Type B pancreatic cell (in vitro differentiated cells): ENCODE measurements at regions not wholly inside any gene's neighbourhood (a gene's known extent, or its start where the extent isn't known, plus 50 kb on each side); places are given as distances from the start of the nearest gene placed in this dataset.
"Not testable (repeated sequence)": the region's sequence is repeated elsewhere in the genome, so short reads cannot be mapped to it uniquely, and the experiment has no call there.

Experiments
- DNase-seq: peaks from one replicate; pipeline ENCODE4 v3.0.0; 2021; ENCODE audit warnings: mixed read lengths; ENCODE audit not compliant: unreplicated experiment; ENCODE audit errors: extremely low spot score
- H3K27ac Mint-ChIP-seq: 2 replicates; pipeline ENCODE4 v1.8.0; 2021; ENCODE audit warnings: mild to moderate bottlenecking, mixed read lengths
- H3K27me3 Mint-ChIP-seq: 2 replicates; pipeline ENCODE4 v1.8.0; 2021; ENCODE audit warnings: mixed read lengths
- H3K36me3 Mint-ChIP-seq: 2 replicates; pipeline ENCODE4 v1.8.0; 2021; ENCODE audit warnings: mixed read lengths
- H3K4me1 Mint-ChIP-seq: one replicate; pipeline ENCODE4 v1.8.0; 2021; ENCODE audit warnings: mixed read lengths; ENCODE audit not compliant: unreplicated experiment
- H3K4me3 Mint-ChIP-seq: 2 replicates; pipeline ENCODE4 v1.8.0; 2021; ENCODE audit warnings: mild to moderate bottlenecking, mixed read lengths
- H3K9me3 Mint-ChIP-seq: 2 replicates; pipeline ENCODE4 v1.8.0; 2021; ENCODE audit warnings: mixed read lengths
- CTCF ChIP-seq: fragments of 200-600 bp; sonication (generic); conservative IDR thresholded peaks from 2 replicates; pipeline ENCODE4 v1.5.0; 2021; ENCODE audit warnings: antibody characterized with exemption, mild to moderate bottlenecking

- H3K4me3 Mint-ChIP-seq, result no peak overlapping the region
- no peaks in the 10 kb centered on the region for H3K36me3 Mint-ChIP-seq
- TF ChIP-seq CTCF, result peak; percentile 46
- peaks cover 8% of the 10 kb centered on the region for H3K4me1 Mint-ChIP-seq
- H3K27me3 Mint-ChIP-seq, result no peaks in the 10 kb centered on the region
- DNase-seq, result no peak
- H3K9me3 Mint-ChIP-seq, result no peaks in the 10 kb centered on the region
- H3K27ac Mint-ChIP-seq, result no peak overlapping the region
These were observed 458.8 kb downstream of the TMEM232 start for GRCh38 chr5:110267714-110268113.

DNA sequence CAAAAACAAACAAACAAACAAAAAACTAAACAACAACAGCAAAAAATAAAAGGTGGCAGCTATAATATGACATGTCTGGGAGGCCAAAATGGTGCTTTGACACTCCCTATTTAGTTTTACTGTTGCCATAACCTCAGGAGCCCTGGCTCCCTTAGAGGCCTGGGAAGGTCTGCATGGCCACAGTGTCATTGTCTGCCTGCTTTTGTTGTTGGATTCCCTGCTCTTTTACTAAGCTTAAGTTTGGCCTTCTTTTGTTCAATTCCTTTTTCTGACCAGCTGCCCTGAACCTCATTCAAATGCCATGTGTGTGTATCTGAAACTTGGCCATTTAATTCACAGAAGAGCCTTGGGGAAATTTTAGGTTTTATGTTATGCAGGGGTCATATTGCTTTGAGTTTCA, 458.2 kb downstream of the TMEM232 start:
- H3K4me3 Mint-ChIP-seq, result no peak overlapping the region
- H3K4me1 Mint-ChIP-seq, result peaks cover 8% of the 10 kb centered on the region
- TF ChIP-seq CTCF, result no peak
- H3K27me3 Mint-ChIP-seq, result no peaks in the 10 kb centered on the region
- no peaks in the 10 kb centered on the region for H3K36me3 Mint-ChIP-seq
- H3K9me3 Mint-ChIP-seq, result no peaks in the 10 kb centered on the region
- DNase-seq, result no peak
- no peak overlapping the region for H3K27ac Mint-ChIP-seq

DNA sequence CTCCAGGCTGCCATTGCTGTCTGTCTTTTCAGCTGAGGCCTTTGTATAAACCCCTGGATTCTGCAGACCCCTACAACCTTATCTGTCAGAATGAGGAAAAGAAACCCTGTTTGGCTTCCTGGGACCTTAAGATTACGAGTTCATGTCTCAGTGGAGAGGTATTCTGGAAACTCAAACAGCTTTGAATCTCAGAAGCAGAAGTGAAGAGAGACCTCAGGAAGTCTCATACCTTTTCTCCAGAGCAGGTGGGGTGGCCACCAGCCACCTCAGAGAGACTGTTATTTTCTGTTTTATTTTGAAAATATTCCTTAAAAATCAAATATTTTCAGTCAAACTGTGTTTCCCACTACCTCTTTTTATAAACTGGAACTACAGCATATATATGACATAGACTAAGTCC, 457.5 kb downstream of the TMEM232 start:
- Mint-ChIP-seq H3K36me3 (no peaks in the 10 kb centered on the region), H3K27me3 (no peaks in the 10 kb centered on the region), H3K9me3 (no peaks in the 10 kb centered on the region), H3K4me3 (no peak overlapping the region), H3K4me1 (peaks cover 8% of the 10 kb centered on the region), H3K27ac (no peak overlapping the region)
- no peak for DNase-seq
- no peak for TF ChIP-seq CTCF

- no peak for TF ChIP-seq CTCF
- Mint-ChIP-seq H3K9me3 (no peaks in the 10 kb centered on the region), H3K27ac (no peak overlapping the region), H3K4me3 (no peak overlapping the region), H3K36me3 (no peaks in the 10 kb centered on the region), H3K27me3 (no peaks in the 10 kb centered on the region), H3K4me1 (peaks cover 8% of the 10 kb centered on the region)
- no peak for DNase-seq
These were observed 456.9 kb downstream of the TMEM232 start for GRCh38 chr5:110269478-110270142.

DNA sequence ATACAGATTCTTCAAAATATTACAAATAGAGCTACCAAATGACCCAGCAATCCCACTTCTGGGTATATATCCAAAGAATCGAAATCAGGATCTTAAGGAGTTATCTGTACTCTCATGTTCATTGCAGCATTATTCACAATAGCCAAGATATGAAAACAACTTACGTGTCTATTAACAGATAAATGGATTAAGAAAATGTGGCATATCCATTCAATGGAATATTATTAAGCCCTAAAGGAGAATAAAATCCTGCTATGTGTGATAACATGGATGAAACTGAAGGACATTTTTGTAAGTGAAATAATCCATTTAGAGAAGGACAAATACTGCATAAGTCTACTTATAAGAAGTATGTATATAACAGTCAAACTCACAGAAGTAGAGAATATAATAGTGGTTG, 450.6 kb downstream of the TMEM232 start:
- H3K4me3 Mint-ChIP-seq, result no peak overlapping the region
- no peak for TF ChIP-seq CTCF
- no peaks in the 10 kb centered on the region for H3K27me3 Mint-ChIP-seq
- no peaks in the 10 kb centered on the region for H3K4me1 Mint-ChIP-seq
- no peak for DNase-seq
- H3K36me3 Mint-ChIP-seq, result no peaks in the 10 kb centered on the region
- H3K9me3 Mint-ChIP-seq, result peaks cover 5% of the 10 kb centered on the region
- H3K27ac Mint-ChIP-seq, result no peak overlapping the region

GRCh38 chr5:110278449-110278848, 448.0 kb downstream of the TMEM232 start:
- not testable (repeated sequence) for H3K36me3 Mint-ChIP-seq, H3K4me3 Mint-ChIP-seq, DNase-seq, H3K9me3 Mint-ChIP-seq, H3K4me1 Mint-ChIP-seq, H3K27ac Mint-ChIP-seq, H3K27me3 Mint-ChIP-seq

DNA sequence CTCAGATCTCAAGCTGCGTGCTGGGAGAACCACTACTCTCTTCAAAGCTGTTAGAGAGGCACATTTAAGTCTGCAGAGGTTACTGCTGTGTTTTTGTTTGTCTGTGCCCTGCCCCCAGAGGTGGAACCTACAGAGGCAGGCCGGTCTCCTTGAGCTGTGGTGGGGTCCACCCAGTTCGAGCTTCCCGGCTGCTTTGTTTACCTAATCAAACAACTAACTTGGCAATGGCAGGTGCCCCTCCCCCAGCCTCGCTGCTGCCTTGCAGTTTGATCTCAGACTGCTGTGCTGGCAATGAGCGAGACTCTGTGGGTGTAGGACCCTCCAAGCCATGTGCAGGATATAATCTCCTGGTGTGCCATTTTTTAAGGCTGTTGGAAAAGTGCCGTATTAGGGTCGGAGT, 442.4 kb downstream of the TMEM232 start:
- not testable (repeated sequence) for DNase-seq, H3K36me3 Mint-ChIP-seq, H3K27ac Mint-ChIP-seq, H3K4me1 Mint-ChIP-seq, H3K4me3 Mint-ChIP-seq, H3K9me3 Mint-ChIP-seq, H3K27me3 Mint-ChIP-seq
